Stimulated activated CD4-positive, alpha-beta T cell treated with anti-CD3 and anti-CD28 coated beads, Interleukin-1b, Interleukin-23, amount 100 ng/mL, for 1 hour (primary cell): ENCODE measurements at regions not wholly inside any gene's neighbourhood (a gene's known extent, or its start where the extent isn't known, plus 50 kb on each side); places are given as distances from the start of the nearest gene placed in this dataset.

Source experiments
- DNase-seq, 2 donors: peaks; one replicate each; pipeline ENCODE4 v3.0.0-alpha.2; 2020; ENCODE audit warnings: low read depth in 2 of 2

DNA sequence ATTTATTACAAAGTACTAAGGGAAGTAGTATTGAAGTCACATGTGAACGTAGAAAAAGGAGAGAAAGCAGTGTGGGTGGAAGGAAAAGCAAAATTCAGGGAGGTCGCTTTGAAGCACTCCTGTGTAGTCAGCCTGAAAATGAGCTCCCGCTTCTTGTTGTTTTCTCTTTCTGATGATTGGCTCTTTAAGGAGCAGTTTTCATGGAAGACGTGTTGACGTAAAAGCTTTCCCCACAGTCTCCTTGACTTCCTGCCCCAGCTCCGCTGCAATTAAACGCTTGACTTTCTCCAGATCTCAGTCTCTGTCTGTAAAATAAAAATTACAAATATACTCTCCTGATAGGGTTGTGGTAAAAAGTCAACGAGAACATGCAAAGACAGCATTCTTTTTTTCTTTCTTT, 661.5 kb upstream of the ZP4 start:
- DNase-seq: no peak

DNA sequence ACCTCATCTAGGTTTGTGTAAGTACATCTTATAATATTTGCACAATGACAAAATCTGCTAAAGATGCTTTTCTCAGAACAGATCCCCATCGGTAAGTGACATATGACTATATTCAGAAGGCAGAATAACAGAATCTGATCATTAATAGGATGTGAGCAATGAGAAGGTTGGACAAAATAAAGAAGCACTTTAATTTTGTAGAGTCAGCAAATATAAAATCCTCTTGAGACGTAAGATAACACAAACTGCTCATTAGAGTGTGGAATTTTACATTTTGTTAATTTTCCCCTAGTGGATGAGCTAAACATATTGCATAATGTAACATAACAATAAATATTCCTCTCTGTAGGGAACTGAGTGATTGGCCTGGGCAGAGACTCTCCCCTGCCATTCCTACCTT, 658.4 kb upstream of the ZP4 start:
- DNase-seq: no peak

DNA sequence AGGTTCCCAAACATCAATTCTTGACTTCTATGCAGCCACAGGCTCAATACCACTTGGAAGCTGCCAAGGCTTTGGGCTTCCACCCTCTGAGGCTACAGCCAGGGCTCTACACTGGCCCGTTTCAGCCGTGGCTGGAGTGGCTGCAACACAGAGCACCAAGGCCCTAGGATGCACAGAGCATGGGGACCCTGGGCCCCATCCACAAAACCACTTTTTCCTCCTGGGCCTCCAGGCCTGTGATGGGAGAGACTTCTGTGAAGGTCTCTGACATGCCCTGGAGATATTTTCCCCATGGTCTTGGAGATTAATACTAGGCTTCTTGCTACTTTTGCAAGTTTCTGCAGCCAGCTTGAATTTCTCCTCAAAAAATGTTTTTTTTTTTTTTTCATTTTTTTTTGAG, 655.4 kb upstream of the ZP4 start:
- no peak for DNase-seq

DNA sequence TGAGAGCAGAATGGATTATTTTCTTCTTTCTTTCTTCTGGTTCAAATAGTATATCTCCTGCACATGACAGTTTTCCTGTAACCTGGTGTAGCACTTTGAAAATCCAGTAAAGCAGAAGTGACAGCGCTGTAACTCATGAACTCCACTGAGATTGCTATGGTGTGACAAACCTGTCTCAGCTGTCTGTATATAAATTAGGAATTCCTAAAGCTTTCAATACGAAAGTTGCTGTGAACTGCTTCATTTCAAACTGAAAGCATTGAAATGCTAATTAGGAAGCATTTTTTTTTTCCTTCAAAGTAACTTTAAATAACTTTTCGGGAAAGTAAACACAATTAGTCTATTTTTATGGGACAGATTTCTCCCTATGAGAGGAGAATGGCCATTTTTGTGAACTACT, 646.9 kb upstream of the ZP4 start:
- DNase-seq: no peak

DNA sequence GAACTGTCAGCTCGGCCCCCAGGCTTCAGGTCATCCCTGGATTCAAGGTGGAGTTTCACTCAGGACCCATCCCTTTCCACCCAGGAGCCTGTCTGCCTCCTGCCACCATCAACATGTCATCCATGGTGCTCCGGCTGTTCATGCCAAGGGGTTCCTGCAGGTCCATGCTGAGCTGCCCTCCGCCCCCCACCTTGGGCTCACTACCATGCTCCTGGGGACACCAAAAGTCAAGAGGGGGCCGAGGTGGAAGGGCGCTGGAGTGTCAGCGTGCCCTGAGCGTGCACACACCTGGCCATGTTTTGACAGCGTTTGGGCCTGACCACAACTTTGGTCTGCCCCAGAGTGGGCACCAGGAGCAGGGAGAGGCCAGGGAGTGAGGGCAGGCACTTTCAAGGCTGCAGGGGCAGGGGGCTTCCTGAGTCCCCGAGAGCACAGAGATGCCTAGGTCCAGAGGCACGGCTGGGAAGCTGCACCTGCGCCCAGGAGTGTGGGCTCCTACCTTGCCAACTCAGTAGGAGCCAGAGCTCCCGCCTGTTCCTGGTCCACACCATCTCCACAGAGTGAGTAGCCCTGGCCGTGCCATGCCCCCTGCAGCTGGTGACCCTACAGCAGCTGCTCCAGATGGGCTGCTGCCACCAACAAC, 639.6 kb upstream of the ZP4 start:
- DNase-seq: no peak

DNA sequence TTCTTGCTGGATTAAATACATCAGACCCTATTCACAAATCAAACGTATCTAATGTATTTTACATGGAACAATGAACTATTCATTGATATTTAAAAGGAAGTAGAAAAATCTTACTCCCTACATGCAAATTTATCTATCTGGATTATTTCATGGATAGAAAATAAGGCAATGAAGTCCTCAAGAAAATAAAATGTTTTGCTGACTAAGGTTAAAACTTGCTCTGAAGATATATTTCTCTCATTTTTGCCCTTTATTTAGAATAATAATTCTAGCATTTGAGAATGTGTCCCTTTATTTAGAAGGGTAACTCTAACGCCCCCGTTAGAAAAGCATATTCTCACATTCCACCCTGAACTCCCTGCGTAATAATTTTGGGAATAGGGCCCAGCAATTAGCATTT, 627.0 kb upstream of the ZP4 start:
- DNase-seq: no peak

DNA sequence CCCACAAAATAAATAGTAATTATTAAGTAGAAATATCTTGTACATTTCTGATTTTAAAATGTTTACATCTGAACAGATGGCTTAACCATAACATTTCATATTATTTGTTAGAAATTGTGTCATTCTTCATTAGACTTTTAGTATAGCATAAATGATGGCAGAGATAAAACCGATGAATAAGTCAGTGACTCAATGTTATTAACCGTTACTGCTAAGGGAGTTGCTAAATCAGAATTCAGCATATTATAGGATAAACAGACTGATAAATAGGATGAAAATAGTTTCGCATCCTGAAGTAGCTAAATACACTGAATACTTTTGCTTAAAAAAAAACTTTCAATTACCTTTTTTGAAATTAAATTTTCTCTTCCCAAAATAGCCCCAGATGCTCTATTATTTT, 610.6 kb upstream of the ZP4 start:
- no peak for DNase-seq

DNA sequence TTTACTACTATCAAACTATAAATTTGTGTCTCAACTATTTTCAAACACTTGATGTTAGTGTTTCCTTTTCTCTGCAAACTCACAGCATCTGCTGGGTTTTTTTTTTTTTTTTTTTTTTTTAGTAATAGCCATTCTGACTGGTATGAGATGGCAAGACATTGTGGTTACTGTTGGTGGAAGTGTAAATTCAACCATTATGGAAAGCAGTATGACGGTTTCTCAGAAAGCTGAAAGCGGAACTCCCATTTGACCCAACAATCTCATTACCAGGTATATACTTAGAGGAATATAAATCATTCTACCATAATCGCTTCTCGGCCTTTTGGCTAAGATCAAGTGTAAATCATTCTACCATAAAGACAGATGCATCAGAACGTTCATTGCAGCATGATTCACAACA, 608.3 kb upstream of the ZP4 start:
- DNase-seq: no peak

DNA sequence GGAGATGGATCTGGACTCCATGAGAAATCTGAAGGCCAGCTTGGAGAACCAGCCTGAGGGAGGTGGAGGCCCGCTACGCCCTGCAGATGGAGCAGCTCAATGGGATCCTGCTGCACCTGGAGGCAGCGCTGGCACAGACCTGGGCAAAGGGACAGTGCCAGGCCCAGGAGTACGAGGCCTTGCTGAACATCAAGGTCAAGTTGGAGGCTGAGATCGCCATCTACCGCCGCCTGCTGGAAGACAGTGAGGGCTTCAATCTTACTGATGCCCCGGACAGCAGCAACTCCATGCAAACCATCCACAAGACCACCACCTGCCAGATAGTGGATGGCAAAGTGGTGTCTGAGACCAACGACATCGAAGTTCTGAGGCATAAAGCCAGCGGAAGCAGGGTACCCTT, 601.5 kb upstream of the ZP4 start:
- no peak for DNase-seq

DNA sequence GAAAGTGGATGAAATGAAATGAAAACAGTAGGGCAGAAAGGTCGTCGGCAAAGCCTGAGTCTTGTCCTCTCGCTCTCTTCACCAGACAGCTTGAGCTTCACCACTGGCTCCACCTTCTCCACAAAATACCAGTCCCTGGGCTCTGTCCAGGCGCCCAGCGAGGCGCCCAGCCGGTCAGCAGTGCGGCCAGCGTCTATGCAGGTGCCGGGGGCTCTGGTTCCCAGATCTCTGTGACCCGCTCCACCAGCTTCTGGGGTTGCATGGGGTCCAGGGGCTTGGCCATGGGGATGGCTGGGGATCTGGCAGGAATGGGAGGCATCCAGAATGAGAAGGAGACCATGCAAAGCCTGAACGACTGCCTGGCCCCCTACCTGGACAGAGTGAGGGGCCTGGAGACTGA, 600.5 kb upstream of the ZP4 start:
- DNase-seq: no peak

DNA sequence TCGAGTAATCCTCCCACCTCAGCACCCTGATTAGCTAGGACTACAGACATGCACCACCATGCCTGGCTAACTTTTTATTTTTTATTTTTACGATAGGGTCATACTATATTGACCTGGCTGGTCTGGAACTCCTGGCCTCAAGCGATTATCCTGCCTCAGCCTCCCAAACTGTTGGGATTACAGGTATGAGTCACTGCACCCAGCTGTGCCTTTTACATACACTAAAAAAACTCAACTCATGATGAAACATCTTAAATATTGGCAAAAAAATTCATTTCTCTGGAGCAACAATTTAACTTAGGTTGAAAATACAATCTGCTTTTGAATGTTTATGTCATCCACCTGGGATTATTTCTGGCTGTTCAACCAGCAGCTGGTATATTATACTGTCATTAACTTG, 598.3 kb upstream of the ZP4 start:
- DNase-seq: no peak

DNA sequence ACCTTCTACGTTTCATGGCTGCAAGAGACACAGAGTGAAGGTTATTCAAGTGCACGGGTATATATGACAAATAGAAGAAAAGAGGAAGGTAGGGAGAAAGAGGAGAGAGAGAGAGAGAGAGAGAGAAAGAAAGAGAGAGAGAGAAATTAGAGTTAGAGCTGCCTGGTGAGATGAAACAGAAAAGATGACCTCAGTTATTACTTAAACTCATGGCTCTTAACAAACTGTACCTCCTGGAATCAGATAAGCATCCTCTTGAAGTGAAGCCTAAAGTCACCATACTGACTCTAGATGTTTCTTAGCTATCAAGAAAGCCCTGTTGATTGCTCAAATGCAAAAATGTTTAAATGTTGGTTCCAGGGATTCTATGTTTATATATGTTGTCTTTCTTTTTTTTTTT, 597.7 kb upstream of the ZP4 start:
- no peak for DNase-seq

DNA sequence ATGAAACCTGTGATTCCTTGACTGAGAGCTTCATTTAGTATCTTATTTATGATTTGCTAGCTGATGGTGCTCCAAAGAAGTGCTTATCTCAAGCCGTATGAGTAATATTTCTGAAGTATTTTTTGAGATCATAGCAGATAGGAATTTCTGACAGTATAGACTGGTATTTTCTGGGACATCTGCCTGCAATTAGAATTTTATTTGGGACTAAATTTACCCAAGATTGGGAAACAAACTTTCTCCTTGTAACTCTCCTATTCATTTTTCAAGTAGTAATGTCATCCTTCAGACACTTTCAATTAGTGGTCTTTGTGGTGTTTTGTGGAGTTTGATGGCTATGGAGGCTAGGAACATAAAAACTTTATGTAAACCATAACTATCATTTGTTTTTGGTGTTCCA, 597.2 kb upstream of the ZP4 start:
- no peak for DNase-seq

DNA sequence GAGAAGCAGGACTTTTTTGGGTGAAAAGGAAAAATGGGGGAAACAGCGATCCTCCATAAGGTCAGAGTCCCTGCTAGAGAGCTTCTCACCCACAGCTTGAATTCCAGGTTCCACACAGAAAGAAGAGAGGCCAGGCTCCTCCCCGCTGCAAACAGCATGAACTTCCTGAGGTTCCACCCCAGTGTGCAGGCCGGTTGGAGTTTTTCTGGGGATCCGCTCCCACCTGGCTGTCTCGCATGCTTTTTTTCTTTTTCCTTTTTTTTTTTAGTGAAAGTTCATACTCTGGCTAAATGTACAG, 595.1 kb upstream of the ZP4 start:
- no peak for DNase-seq

DNA sequence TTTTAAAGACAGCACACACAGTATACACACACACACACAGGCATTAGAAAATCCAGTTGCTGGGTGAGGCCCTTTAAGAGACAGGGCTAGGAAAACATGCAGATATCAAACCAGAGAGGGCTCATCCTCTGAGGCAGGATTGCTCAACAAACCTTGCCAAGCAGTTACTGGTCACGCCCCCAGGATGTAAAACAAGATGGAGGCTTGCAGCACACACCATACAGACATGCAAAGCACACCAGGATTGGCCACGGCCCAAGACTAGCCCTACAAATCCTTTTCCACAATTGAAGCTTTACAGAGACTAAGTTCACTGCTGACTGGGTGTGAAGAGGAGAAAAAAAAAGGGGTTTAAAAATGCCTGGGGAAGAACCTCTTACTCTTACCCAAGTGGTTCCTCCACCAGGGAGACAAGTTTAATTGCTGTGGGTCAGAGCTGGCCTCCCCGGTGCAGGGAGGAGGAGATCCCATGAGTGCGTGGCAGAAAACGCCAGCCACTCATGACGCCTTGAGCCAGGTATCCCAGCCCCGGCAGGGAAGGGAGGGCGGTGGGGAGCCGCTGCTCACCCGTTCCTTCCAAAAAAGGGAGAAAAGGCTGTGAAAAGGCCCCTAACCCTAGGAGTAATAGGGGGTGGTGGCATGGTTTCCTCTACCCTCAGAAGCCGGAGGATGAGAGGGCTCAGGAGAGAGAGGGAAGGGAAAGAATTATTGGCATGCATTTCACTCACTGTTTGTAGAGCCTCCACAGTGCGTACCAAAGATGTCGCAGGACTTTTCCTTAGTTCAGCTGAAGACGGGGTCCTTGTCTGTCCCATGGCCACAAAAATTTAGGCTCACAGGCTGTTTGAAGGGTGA, 594.6 kb upstream of the ZP4 start:
- no peak for DNase-seq

DNA sequence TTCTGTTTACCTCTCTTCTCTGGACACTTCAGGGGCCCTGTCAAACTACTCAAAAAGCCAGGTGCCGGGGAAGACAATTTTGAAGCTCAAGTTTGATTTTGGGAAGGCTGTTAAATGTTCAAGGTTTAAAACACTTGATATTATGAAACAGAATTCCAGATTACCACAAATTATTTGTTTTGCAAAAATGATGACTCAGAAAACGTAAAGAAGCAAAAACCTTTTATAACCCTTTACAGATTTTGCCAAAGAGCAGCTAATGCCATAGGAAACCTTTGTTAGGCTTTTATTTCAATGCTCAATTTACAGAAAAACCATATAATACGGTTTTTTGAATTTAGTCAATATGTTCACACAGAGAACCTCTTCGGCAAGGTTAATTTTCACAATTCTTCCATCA, 593.4 kb upstream of the ZP4 start:
- no peak for DNase-seq

DNA sequence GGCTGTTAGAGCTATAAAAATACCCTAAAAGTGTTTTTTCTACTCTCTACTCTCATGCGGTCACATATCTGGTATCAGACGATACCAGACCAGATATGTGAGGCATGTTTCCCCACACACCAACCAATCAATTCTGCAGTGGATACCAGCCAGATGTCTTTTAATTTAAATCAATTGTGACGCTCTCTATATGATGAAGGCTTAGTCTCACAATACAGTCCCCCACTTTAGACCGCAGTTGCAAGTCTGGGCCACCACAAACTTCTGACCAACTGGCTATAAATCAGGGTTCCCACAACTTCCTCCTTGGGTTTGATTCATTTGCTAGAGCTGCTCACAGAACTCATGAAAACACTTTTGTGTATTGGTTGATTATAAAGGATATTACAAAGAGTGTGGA, 586.1 kb upstream of the ZP4 start:
- no peak for DNase-seq

DNA sequence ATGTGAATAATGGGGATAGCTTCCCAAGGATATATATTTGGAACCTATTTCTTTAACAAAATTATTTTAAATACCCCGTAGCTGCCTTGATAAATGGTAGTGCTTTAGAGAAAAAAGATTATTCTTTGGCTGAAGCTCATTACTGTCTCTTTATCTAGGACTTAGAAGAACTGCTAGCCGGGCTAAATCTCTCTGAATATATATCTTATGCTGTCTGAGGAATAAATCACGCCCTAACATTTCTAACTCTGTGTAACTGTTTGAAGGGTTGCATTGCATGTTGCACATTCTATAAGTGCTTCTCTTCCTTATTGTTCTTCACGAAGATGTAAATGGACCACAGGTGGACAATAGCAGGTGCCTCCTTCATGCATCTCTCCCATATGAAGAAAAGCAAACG, 585.0 kb upstream of the ZP4 start:
- DNase-seq: no peak

DNA sequence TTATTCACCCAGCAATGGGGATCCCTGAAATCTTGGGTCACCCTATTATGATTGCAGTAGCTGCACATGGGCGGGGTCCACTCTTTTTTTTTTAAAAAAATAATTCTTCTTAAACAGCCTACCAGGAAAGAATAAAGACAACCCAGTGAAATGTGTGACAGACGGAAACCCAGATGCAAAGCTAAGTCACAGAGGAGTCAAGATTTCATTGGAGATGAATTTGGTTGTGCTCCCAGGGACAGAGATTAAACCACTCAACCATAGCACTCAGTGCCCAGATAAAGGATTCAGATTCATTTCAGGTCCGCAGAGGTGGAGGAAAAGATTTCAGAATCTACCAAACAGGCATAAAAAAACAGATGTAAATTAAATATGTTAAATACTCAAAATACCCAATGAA, 583.5 kb upstream of the ZP4 start:
- no peak for DNase-seq

DNA sequence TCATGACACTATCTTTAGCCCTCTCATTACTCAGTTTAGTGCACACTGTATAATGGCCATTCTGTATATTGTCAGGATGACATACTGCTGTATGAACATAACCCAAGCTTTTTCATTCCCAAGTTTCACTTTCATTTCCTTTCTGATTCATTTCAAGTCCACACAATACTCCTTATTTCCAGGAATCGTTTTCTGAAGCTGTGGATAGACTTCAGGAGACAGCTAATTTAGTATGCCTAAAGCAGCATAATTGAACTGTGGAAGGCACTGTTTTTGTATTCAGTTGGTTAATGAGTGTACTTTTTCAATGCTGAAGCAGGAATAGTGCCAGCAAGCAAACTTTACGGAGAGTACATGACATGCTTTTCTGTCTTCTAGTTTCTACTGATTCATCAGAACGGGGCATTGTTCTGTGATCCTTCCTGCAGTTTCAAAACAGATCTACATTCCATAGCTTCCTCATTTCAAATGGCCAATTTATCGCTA, 578.5 kb upstream of the ZP4 start:
- DNase-seq: no peak

DNA sequence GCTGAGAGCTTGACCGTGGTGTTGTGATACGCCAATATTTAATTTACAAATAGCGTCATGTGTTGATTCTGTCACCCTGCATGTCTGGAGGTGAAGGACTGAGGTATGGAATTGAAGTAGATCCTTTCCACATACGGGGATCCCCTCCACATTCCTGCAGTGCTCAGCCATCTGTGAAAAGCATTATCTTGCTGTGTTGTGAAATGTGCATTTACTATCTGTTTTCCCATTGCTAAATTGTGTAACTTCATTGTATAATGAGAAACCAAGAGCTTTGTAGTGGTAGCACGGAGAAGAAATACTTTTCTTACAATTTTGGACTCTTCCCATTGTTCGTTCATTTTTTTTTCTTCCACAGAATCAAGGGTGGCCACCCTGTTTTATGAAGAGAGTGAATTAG, 577.3 kb upstream of the ZP4 start:
- DNase-seq: no peak

DNA sequence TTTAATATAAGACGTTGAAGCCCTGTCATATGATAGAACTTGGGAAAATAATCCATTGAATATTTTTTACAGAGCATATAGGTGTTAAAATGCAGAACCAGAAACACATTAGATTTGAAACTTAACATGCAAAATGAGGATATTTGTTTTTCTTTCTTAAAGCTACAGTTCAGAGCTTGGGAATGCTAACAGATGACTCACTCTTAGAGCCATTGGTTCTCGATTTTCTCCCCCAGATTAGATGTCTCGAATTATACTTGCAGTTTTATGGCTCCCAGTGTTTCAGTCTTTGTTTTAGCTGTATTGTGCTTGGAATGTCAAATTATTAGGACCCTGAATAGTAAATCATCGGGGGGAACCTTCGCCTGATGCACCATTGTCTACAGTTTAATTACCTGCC, 575.7 kb upstream of the ZP4 start:
- DNase-seq: no peak

DNA sequence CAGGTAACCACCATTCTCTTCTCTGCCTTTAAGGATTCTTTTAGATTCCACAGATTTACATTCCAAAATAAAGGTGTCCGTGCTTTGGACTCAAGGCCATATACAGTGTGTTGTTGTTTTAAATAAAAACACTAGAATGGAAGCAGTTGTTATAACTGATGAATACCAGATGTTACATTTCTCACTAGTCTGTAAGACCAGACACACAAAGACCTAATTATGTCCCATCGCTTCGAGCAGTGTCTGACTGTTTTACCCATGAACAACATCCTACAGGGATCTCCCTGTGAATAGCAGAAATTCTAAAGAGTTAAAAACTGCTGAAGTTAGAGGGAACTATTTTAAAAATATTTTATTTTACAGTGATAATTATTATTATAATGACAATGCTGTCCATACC, 574.7 kb upstream of the ZP4 start:
- DNase-seq: no peak

DNA sequence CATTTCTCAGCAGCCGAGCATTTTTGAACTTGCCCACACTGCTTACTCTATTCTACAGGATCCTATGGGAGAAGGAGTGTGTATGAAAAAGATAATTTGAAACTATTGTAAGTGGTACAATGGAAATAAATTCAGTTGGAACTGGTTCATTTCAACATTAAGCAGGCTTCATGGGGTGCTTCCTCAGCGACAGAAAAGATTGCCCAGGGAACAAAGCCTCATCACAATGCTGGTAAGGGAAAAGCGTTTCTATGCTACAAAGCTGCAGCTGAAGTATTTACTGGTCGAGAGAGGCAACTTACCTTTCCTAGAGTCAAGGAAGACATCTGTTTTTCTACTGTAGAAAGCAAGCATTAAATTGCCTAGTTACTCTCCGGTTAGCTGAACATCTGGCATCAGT, 568.2 kb upstream of the ZP4 start:
- DNase-seq: no peak
